ENCODE measurements at regions not wholly inside any gene's neighbourhood (a gene's known extent, or its start where the extent isn't known, plus 50 kb on each side); places are given as distances from the start of the nearest gene placed in this dataset.

GRCh38 chr13:37168151-37168550 lies 62.7 kb upstream of the CSNK1A1L start:
- TF ChIP-seq CEBPB (IDR thresholded peaks at IDR 0.05) (no peak), CREB1 (IDR thresholded peaks at IDR 0.05; ENCODE audit: low read depth) (no peak), USF1 (IDR thresholded peaks at IDR 0.05) (no peak), FOXM1 (IDR thresholded peaks at IDR 0.05; ENCODE audit: borderline replicate concordance, low read depth) (no peak), ZBTB7A (IDR thresholded peaks at IDR 0.05; ENCODE audit: low read depth) (no peak), RAD21 (IDR thresholded peaks at IDR 0.05; ENCODE audit: low read depth) (no peak), TEAD4 (IDR thresholded peaks at IDR 0.05) (no peak), TCF12 (IDR thresholded peaks at IDR 0.05; ENCODE audit: low read depth) (no peak)

GRCh38 chr13:37164635-37165034 lies 59.2 kb upstream of the CSNK1A1L start:
- TF ChIP-seq CREB1 (IDR thresholded peaks at IDR 0.05; ENCODE audit: low read depth) (no peak), FOXM1 (IDR thresholded peaks at IDR 0.05; ENCODE audit: borderline replicate concordance, low read depth) (no peak), EGR1 (IDR thresholded peaks at IDR 0.05) (no peak), CEBPB (IDR thresholded peaks at IDR 0.05) (no peak), TCF12 (IDR thresholded peaks at IDR 0.05; ENCODE audit: low read depth) (no peak), RAD21 (IDR thresholded peaks at IDR 0.05; ENCODE audit: low read depth) (no peak), TEAD4 (IDR thresholded peaks at IDR 0.05) (no peak), ZBTB7A (IDR thresholded peaks at IDR 0.05; ENCODE audit: low read depth) (no peak), NFIC (IDR thresholded peaks at IDR 0.05) (no peak), MAX (IDR thresholded peaks at IDR 0.05) (no peak), EP300 (IDR thresholded peaks at IDR 0.05; ENCODE audit: borderline replicate concordance) (no peak), YY1 (IDR thresholded peaks at IDR 0.05; ENCODE audit: low read depth) (no peak), REST (IDR thresholded peaks at IDR 0.05; ENCODE audit: low read depth) (no peak), TAF1 (IDR thresholded peaks at IDR 0.05; ENCODE audit: low read depth) (no peak), USF1 (IDR thresholded peaks at IDR 0.05) (no peak)

GRCh38 chr13:37163641-37164265 lies 58.3 kb upstream of the CSNK1A1L start:
- TF ChIP-seq ZBTB7A (IDR thresholded peaks at IDR 0.05; ENCODE audit: low read depth) (no peak), CREB1 (IDR thresholded peaks at IDR 0.05; ENCODE audit: low read depth) (no peak)

GRCh38 chr13:37158481-37158880 lies 53.0 kb upstream of the CSNK1A1L start:
- TF ChIP-seq ZBTB7A (IDR thresholded peaks at IDR 0.05; ENCODE audit: low read depth): no peak

GRCh38 chr13:37155613-37156097 lies 50.2 kb upstream of the CSNK1A1L start:
- TF ChIP-seq YY1 (IDR thresholded peaks at IDR 0.05; ENCODE audit: low read depth): peak; percentile 40; the same call in 1 of the 2 replicates

Data from Ishikawa (cell line).